ENCODE measurements at regions not wholly inside any gene's neighbourhood (a gene's known extent, or its start where the extent isn't known, plus 50 kb on each side); places are given as distances from the start of the nearest gene placed in this dataset.

DNA sequence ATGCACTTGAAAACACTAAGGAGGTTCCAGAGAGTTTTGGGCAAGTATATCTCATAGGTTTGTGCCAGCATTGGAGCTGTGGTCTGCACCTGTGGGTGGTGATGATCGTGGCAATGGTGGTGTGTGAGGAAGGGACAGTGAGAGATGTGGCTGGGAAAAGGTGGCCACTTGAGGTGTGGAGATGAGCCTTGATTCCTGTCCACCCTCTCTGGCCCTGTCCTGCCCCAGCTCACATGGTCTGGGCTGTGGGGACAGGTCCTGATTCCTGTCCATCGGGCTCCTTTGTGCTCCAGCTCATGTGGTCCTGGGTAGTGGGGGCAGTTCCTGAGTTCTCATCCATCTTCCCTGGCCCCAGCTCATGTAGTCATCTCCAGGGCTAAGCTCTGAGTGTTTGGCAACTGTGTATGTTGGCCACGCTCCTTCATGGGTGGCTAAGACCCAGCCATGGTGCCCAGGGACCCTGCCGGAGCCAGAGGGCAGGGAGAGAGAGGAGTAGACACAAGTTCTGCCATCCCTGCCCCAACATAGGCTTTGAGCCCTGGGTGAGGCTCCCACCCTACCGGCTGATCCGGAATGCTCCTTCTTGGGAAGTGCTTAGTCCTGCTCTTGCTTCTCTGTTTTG lies 294.4 kb upstream of the HDAC4 start:
- Histone ChIP-seq H3K27me3 (ENCODE audit: insufficient read depth, low read length) (no peaks in the 10 kb centered on the region), H3K4me1 (ENCODE audit: insufficient read depth, low read length) (peaks cover under 1% of the 10 kb centered on the region; the same call in 1 of the 2 replicates), H3K9ac (ENCODE audit: low read depth, low read length) (no peak overlapping the region), H3K36me3 (ENCODE audit: insufficient read depth, low read depth, low read length) (no peaks in the 10 kb centered on the region), H3K4me3 (ENCODE audit: low read length) (no peak overlapping the region), H3K27ac (ENCODE audit: low read length) (no peak overlapping the region), H3K9me3 (ENCODE audit: insufficient read depth, low read depth, low read length) (no peaks in the 10 kb centered on the region)

DNA sequence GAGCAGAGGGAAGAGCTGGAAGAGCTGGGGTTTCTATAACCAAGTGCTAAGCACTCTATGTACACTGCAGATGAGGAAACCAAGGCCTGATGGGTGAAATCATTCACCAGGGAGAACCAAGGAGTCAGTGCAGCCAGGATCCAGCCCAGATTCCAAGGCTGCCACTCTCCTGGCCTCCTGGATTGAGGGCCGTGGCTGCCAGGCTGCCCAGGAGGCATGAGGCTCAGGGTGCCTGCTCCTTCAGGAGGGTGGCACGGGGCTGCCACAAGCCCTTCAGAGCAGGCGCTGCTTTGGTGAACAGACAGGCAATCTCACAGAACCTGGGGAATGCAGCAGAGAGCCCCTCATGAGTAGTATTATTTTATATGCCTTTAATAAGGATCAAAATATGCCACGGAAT lies 293.7 kb upstream of the HDAC4 start:
- H3K36me3 ChIP-seq (ENCODE audit: insufficient read depth, low read depth, low read length): no peaks in the 10 kb centered on the region
- H3K4me1 ChIP-seq (ENCODE audit: insufficient read depth, low read length): peaks cover 2% of the 10 kb centered on the region; the same call in 1 of the 2 replicates
- H3K27me3 ChIP-seq (ENCODE audit: insufficient read depth, low read length): no peaks in the 10 kb centered on the region
- H3K9ac ChIP-seq (ENCODE audit: low read depth, low read length): no peak overlapping the region
- H3K9me3 ChIP-seq (ENCODE audit: insufficient read depth, low read depth, low read length): no peaks in the 10 kb centered on the region
- H3K27ac ChIP-seq (ENCODE audit: low read length): no peak overlapping the region
- no peak overlapping the region for H3K4me3 ChIP-seq (ENCODE audit: low read length)

DNA sequence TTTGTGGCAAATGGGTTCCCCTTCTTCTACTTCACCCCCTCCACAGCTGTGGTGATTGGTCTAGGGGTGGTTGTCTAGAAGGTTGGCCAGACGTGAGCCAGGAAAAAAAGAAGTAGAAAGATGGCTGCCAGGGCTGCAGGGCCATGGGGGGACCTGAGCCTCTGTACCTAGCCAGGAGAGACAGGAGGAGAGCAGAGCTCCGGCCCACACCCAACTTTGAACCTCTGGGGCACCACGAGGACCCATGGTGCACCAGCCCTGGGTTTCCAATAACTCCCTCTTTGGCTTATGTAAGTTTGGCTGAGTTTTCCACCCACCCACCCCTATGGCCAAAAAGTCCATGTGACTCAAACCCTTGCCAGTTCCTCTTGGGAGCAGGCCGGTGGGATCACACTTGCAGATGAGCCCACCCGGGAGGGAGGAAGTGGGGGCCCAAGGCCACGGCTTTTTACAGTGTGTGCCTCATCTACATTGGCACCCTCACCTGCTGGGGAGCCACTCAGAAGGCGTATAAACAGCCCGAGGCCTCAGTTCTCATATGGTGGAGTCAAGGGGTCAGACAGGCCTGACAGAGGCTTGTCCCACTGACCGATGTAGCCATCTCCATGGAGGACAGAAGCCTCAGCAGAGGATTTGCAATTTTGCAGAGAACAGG lies 293.1 kb upstream of the HDAC4 start:
- H3K9ac ChIP-seq (ENCODE audit: low read depth, low read length): no peak overlapping the region
- peaks cover 2% of the 10 kb centered on the region; the same call in 1 of the 2 replicates for H3K4me1 ChIP-seq (ENCODE audit: insufficient read depth, low read length)
- H3K27ac ChIP-seq (ENCODE audit: low read length): no peak overlapping the region
- H3K27me3 ChIP-seq (ENCODE audit: insufficient read depth, low read length): no peaks in the 10 kb centered on the region
- H3K9me3 ChIP-seq (ENCODE audit: insufficient read depth, low read depth, low read length): no peaks in the 10 kb centered on the region
- no peak overlapping the region for H3K4me3 ChIP-seq (ENCODE audit: low read length)
- H3K36me3 ChIP-seq (ENCODE audit: insufficient read depth, low read depth, low read length): no peaks in the 10 kb centered on the region

DNA sequence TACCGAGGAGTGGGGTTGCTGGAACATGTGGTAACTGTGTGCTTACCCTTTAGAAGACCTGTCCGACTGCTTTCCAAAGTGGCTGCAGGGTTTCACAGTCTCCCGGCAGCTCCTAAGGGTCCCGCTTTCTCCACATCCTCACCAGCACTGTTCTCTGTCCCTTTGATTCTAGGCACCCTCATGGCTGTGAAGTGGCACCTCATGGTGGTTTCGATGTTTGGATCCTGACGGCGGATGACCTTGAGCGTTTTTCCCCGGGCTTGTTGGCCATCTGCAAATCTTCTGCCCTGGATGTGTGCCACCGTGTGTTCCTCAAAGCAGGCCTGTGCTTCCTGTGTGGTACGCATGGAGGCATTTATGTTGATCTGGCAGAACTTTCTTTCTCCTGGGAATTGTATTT lies 292.5 kb upstream of the HDAC4 start:
- Histone ChIP-seq H3K27me3 (ENCODE audit: insufficient read depth, low read length) (no peaks in the 10 kb centered on the region), H3K4me3 (ENCODE audit: low read length) (no peak overlapping the region), H3K9me3 (ENCODE audit: insufficient read depth, low read depth, low read length) (no peaks in the 10 kb centered on the region), H3K27ac (ENCODE audit: low read length) (no peak overlapping the region), H3K36me3 (ENCODE audit: insufficient read depth, low read depth, low read length) (no peaks in the 10 kb centered on the region), H3K4me1 (ENCODE audit: insufficient read depth, low read length) (peaks cover 2% of the 10 kb centered on the region; the same call in 1 of the 2 replicates), H3K9ac (ENCODE audit: low read depth, low read length) (no peak overlapping the region)

GRCh38 chr2:239692919-239693318 lies 292.1 kb upstream of the HDAC4 start:
- no peaks in the 10 kb centered on the region for H3K9me3 ChIP-seq (ENCODE audit: insufficient read depth, low read depth, low read length)
- no peak overlapping the region for H3K27ac ChIP-seq (ENCODE audit: low read length)
- H3K36me3 ChIP-seq (ENCODE audit: insufficient read depth, low read depth, low read length): no peaks in the 10 kb centered on the region
- H3K9ac ChIP-seq (ENCODE audit: low read depth, low read length): no peak overlapping the region
- peaks cover 2% of the 10 kb centered on the region; the same call in 1 of the 2 replicates for H3K4me1 ChIP-seq (ENCODE audit: insufficient read depth, low read length)
- no peak overlapping the region for H3K4me3 ChIP-seq (ENCODE audit: low read length)
- no peaks in the 10 kb centered on the region for H3K27me3 ChIP-seq (ENCODE audit: insufficient read depth, low read length)

GRCh38 chr2:239692362-239692851 lies 291.6 kb upstream of the HDAC4 start:
- no peaks in the 10 kb centered on the region for H3K27me3 ChIP-seq (ENCODE audit: insufficient read depth, low read length)
- no peak overlapping the region for H3K27ac ChIP-seq (ENCODE audit: low read length)
- H3K4me3 ChIP-seq (ENCODE audit: low read length): no peak overlapping the region

GRCh38 chr2:239691720-239692119 lies 290.9 kb upstream of the HDAC4 start:
- Histone ChIP-seq H3K27ac (ENCODE audit: low read length) (no peak overlapping the region), H3K36me3 (ENCODE audit: insufficient read depth, low read depth, low read length) (no peaks in the 10 kb centered on the region), H3K4me3 (ENCODE audit: low read length) (no peak overlapping the region), H3K27me3 (ENCODE audit: insufficient read depth, low read length) (no peaks in the 10 kb centered on the region), H3K9me3 (ENCODE audit: insufficient read depth, low read depth, low read length) (no peaks in the 10 kb centered on the region), H3K9ac (ENCODE audit: low read depth, low read length) (no peak overlapping the region), H3K4me1 (ENCODE audit: insufficient read depth, low read length) (peaks cover 2% of the 10 kb centered on the region; the same call in 1 of the 2 replicates)

More at GRCh38 chr2:239692362-239692851, 291.6 kb upstream of the HDAC4 start:
- H3K9ac ChIP-seq (ENCODE audit: low read depth, low read length): no peak overlapping the region
- H3K4me1 ChIP-seq (ENCODE audit: insufficient read depth, low read length): peaks cover 2% of the 10 kb centered on the region; the same call in 1 of the 2 replicates
- no peaks in the 10 kb centered on the region for H3K9me3 ChIP-seq (ENCODE audit: insufficient read depth, low read depth, low read length)
- H3K36me3 ChIP-seq (ENCODE audit: insufficient read depth, low read depth, low read length): no peaks in the 10 kb centered on the region

GRCh38 chr2:239690651-239691631 lies 290.1 kb upstream of the HDAC4 start:
- Histone ChIP-seq H3K4me1 (ENCODE audit: insufficient read depth, low read length) (peaks cover 2% of the 10 kb centered on the region; the same call in 1 of the 2 replicates), H3K4me3 (ENCODE audit: low read length) (no peak overlapping the region), H3K9ac (ENCODE audit: low read depth, low read length) (no peak overlapping the region), H3K27me3 (ENCODE audit: insufficient read depth, low read length) (no peaks in the 10 kb centered on the region), H3K27ac (ENCODE audit: low read length) (no peak overlapping the region), H3K36me3 (ENCODE audit: insufficient read depth, low read depth, low read length) (no peaks in the 10 kb centered on the region), H3K9me3 (ENCODE audit: insufficient read depth, low read depth, low read length) (no peaks in the 10 kb centered on the region)

GRCh38 chr2:239689985-239690384 lies 289.2 kb upstream of the HDAC4 start:
- H3K9ac ChIP-seq (ENCODE audit: low read depth, low read length): no peak overlapping the region

GRCh38 chr2:239689410-239689809 lies 288.6 kb upstream of the HDAC4 start:
- H3K27me3 ChIP-seq (ENCODE audit: insufficient read depth, low read length): no peaks in the 10 kb centered on the region

More at GRCh38 chr2:239689985-239690384, 289.2 kb upstream of the HDAC4 start:
- Histone ChIP-seq H3K27me3 (ENCODE audit: insufficient read depth, low read length) (no peaks in the 10 kb centered on the region), H3K36me3 (ENCODE audit: insufficient read depth, low read depth, low read length) (no peaks in the 10 kb centered on the region), H3K9me3 (ENCODE audit: insufficient read depth, low read depth, low read length) (no peaks in the 10 kb centered on the region), H3K4me3 (ENCODE audit: low read length) (no peak overlapping the region), H3K27ac (ENCODE audit: low read length) (no peak overlapping the region), H3K4me1 (ENCODE audit: insufficient read depth, low read length) (peaks cover 2% of the 10 kb centered on the region; the same call in 1 of the 2 replicates)

GRCh38 chr2:239688840-239689239 lies 288.0 kb upstream of the HDAC4 start:
- Histone ChIP-seq H3K9ac (ENCODE audit: low read depth, low read length) (no peak overlapping the region), H3K36me3 (ENCODE audit: insufficient read depth, low read depth, low read length) (no peaks in the 10 kb centered on the region), H3K27ac (ENCODE audit: low read length) (no peak overlapping the region), H3K4me1 (ENCODE audit: insufficient read depth, low read length) (peaks cover 2% of the 10 kb centered on the region; the same call in 1 of the 2 replicates), H3K9me3 (ENCODE audit: insufficient read depth, low read depth, low read length) (no peaks in the 10 kb centered on the region), H3K4me3 (ENCODE audit: low read length) (no peak overlapping the region), H3K27me3 (ENCODE audit: insufficient read depth, low read length) (no peaks in the 10 kb centered on the region)

More at GRCh38 chr2:239689410-239689809, 288.6 kb upstream of the HDAC4 start:
- H3K4me1 ChIP-seq (ENCODE audit: insufficient read depth, low read length): peaks cover 2% of the 10 kb centered on the region; the same call in 1 of the 2 replicates
- no peak overlapping the region for H3K4me3 ChIP-seq (ENCODE audit: low read length)
- H3K9ac ChIP-seq (ENCODE audit: low read depth, low read length): no peak overlapping the region
- no peaks in the 10 kb centered on the region for H3K36me3 ChIP-seq (ENCODE audit: insufficient read depth, low read depth, low read length)
- no peak overlapping the region for H3K27ac ChIP-seq (ENCODE audit: low read length)
- H3K9me3 ChIP-seq (ENCODE audit: insufficient read depth, low read depth, low read length): no peaks in the 10 kb centered on the region

Data from iPS-20b (cell line).